GM23338 (cell line): ENCODE measurements at regions not wholly inside any gene's neighbourhood (a gene's known extent, or its start where the extent isn't known, plus 50 kb on each side); places are given as distances from the start of the nearest gene placed in this dataset.

Experiments used
- ATAC-seq: fragments of 200-7000 bp; cut with Tn5 transposase; 3 replicates; pipeline ENCODE4 v1.9.1; 2020
- DNase-seq: peaks from one replicate; pipeline ENCODE4 v3.0.0-alpha.2; 2015; ENCODE audit warnings: low spot score
- H2AFZ ChIP-seq: fragments of 200-600 bp; sonication (generic); 2 replicates; pipeline ENCODE4 v1.8.0; 2016; ENCODE audit warnings: antibody characterized with exemption, mild to moderate bottlenecking, moderate library complexity
- H3F3A ChIP-seq: fragments of 200-600 bp; sonication (generic); replicated peaks from 2 replicates; pipeline ENCODE4 v1.8.0; 2017; ENCODE audit warnings: antibody characterized with exemption, mixed run types, low read depth
- H3K27ac ChIP-seq: fragments of 200-600 bp; sonication (generic); 2 replicates; pipeline ENCODE4 v1.6.1; 2016; ENCODE audit warnings: low read depth
- H3K27me3 ChIP-seq: fragments of 200-600 bp; sonication (generic); 2 replicates; pipeline ENCODE4 v1.8.0; 2016; ENCODE audit warnings: mild to moderate bottlenecking, mixed run types, moderate library complexity; ENCODE audit not compliant: insufficient read depth
- H3K36me3 ChIP-seq: fragments of 200-600 bp; sonication (generic); 2 replicates; pipeline ENCODE4 v1.8.0; 2016; ENCODE audit warnings: mild to moderate bottlenecking; ENCODE audit not compliant: insufficient read depth
- H3K4me1 ChIP-seq: fragments of 200-600 bp; sonication (generic); 2 replicates; pipeline ENCODE4 v1.8.0; 2016; ENCODE audit warnings: mild to moderate bottlenecking, moderate library complexity; ENCODE audit not compliant: insufficient read depth
- H3K4me2 ChIP-seq: fragments of 200-600 bp; sonication (generic); 2 replicates; pipeline ENCODE4 v1.7.1; 2017; ENCODE audit warnings: mixed run types
- H3K4me3 ChIP-seq: fragments of 200-600 bp; sonication (generic); 2 replicates; pipeline ENCODE4 v1.6.1; 2016; ENCODE audit warnings: mixed run types
- H3K79me2 ChIP-seq: fragments of 200-600 bp; sonication (generic); replicated peaks from 2 replicates; pipeline ENCODE4 v1.8.0; 2017; ENCODE audit warnings: mild to moderate bottlenecking; ENCODE audit not compliant: insufficient read depth
- H3K9me2 ChIP-seq: fragments of 200-600 bp; sonication (generic); 2 replicates; pipeline ENCODE4 v1.8.0; 2017; ENCODE audit not compliant: insufficient read depth
- H4K20me1 ChIP-seq: fragments of 200-600 bp; sonication (generic); replicated peaks from 2 replicates; pipeline ENCODE4 v1.8.0; 2017; ENCODE audit warnings: mild to moderate bottlenecking; ENCODE audit not compliant: insufficient read depth
- H3K27ac Mint-ChIP-seq: 2 replicates; pipeline ENCODE4 v1.8.0; 2020; ENCODE audit warnings: inconsistent platforms, mild to moderate bottlenecking, moderate library complexity, mixed read lengths
- H3K27me3 Mint-ChIP-seq: 3 replicates; pipeline ENCODE4 v1.8.0; 2022; ENCODE audit warnings: low read depth, mild to moderate bottlenecking, moderate library complexity, mixed read lengths, inconsistent platforms; ENCODE audit not compliant: insufficient read depth, poor library complexity
- H3K36me3 Mint-ChIP-seq: 3 replicates; pipeline ENCODE4 v1.8.0; 2021; ENCODE audit warnings: low read depth, mild to moderate bottlenecking, inconsistent platforms, moderate library complexity, mixed read lengths
- H3K4me1 Mint-ChIP-seq: 3 replicates; pipeline ENCODE4 v1.8.0; 2020; ENCODE audit warnings: mild to moderate bottlenecking, inconsistent platforms, mixed read lengths
- H3K4me3 Mint-ChIP-seq: 3 replicates; pipeline ENCODE4 v1.8.0; 2021; ENCODE audit warnings: moderate library complexity, mild to moderate bottlenecking, inconsistent platforms, mixed read lengths
- H3K9me3 Mint-ChIP-seq: 3 replicates; pipeline ENCODE4 v1.8.0; 2020; ENCODE audit warnings: moderate library complexity, mild to moderate bottlenecking, inconsistent platforms, mixed read lengths
- CREB1 ChIP-seq: fragments of 250-450 bp; sonication (Bioruptor Pico); IDR thresholded peaks from 2 replicates; pipeline ENCODE4 v1.5.0; 2020; ENCODE audit warnings: low read depth, mild to moderate bottlenecking, moderate library complexity
- EZH2 ChIP-seq: fragments of 200-600 bp; sonication (generic); IDR thresholded peaks from one replicate; pipeline ENCODE4 v1.8.0; 2017; ENCODE audit warnings: antibody characterized with exemption, mild to moderate bottlenecking, low read depth; ENCODE audit not compliant: unreplicated experiment
- NANOG ChIP-seq: IDR thresholded peaks from 2 replicates; pipeline ENCODE4 v1.6.1; 2016; ENCODE audit warnings: antibody characterized with exemption, borderline replicate concordance
- REST ChIP-seq: IDR thresholded peaks from one replicate; pipeline ENCODE4 v1.6.1; 2018; ENCODE audit warnings: antibody characterized with exemption; ENCODE audit not compliant: unreplicated experiment
- STAT1 ChIP-seq: IDR thresholded peaks from one replicate; pipeline ENCODE4 v1.6.1; 2016; ENCODE audit warnings: antibody characterized with exemption; ENCODE audit not compliant: unreplicated experiment
- ZNF331 ChIP-seq: fragments of 250-450 bp; sonication (Bioruptor Pico); IDR thresholded peaks from 2 replicates; pipeline ENCODE4 v1.5.0; 2020; ENCODE audit warnings: low read depth, mild to moderate bottlenecking, moderate library complexity

GRCh38 chr21:35196128-35196527, 147.0 kb upstream of the RUNX1 start:
- Mint-ChIP-seq H3K36me3 (no peaks in the 10 kb centered on the region), H3K27ac (no peak overlapping the region), H3K27me3 (peaks cover 1% of the 10 kb centered on the region), H3K4me1 (no peaks in the 10 kb centered on the region), H3K9me3 (no peaks in the 10 kb centered on the region), H3K4me3 (no peak overlapping the region)
- Histone ChIP-seq H3K27me3 (no peaks in the 10 kb centered on the region), H3K36me3 (no peaks in the 10 kb centered on the region), H3K9me2 (peaks cover 23% of the 10 kb centered on the region; the same call in 1 of the 2 replicates), H2AFZ (no peak overlapping the region), H3K4me3 (no peak overlapping the region), H3K27ac (no peak overlapping the region), H4K20me1 (no peaks in the 10 kb centered on the region), H3K4me1 (no peaks in the 10 kb centered on the region), H3F3A (no peaks in the 10 kb centered on the region), H3K4me2 (no peak overlapping the region), H3K79me2 (no peaks in the 10 kb centered on the region)
- no peak for DNase-seq
- no peak for ATAC-seq
- TF ChIP-seq CREB1 (no peak), EZH2 (no peak), ZNF331 (no peak)

GRCh38 chr21:35195232-35195631, 146.1 kb upstream of the RUNX1 start:
- no peaks in the 10 kb centered on the region for H3F3A ChIP-seq
- H3K36me3 ChIP-seq, result no peaks in the 10 kb centered on the region
- ATAC-seq (no peak), DNase-seq (no peak)
- no peak overlapping the region for H3K27ac Mint-ChIP-seq
- peaks cover 23% of the 10 kb centered on the region; the same call in 1 of the 2 replicates for H3K9me2 ChIP-seq
- H3K27me3 ChIP-seq, result no peaks in the 10 kb centered on the region
- H3K4me2 ChIP-seq, result no peak overlapping the region
- H3K79me2 ChIP-seq, result no peaks in the 10 kb centered on the region
- no peak overlapping the region for H3K27ac ChIP-seq
- H3K9me3 Mint-ChIP-seq, result no peaks in the 10 kb centered on the region
- peaks cover 1% of the 10 kb centered on the region for H3K27me3 Mint-ChIP-seq
- no peaks in the 10 kb centered on the region for H3K36me3 Mint-ChIP-seq
- TF ChIP-seq STAT1, result no peak
- no peak for TF ChIP-seq REST
- no peaks in the 10 kb centered on the region for H3K4me1 ChIP-seq
- no peak overlapping the region for H3K4me3 ChIP-seq
- no peaks in the 10 kb centered on the region for H4K20me1 ChIP-seq
- H3K4me1 Mint-ChIP-seq, result no peaks in the 10 kb centered on the region
- H3K4me3 Mint-ChIP-seq, result no peak overlapping the region
- H2AFZ ChIP-seq, result no peak overlapping the region

GRCh38 chr21:35191754-35192153, 142.7 kb upstream of the RUNX1 start:
- DNase-seq (no peak), ATAC-seq (no peak)
- Histone ChIP-seq H3K4me3 (no peak overlapping the region), H2AFZ (no peak overlapping the region), H3K4me2 (no peak overlapping the region), H3K27me3 (no peaks in the 10 kb centered on the region), H3K79me2 (no peaks in the 10 kb centered on the region), H3K9me2 (peaks cover 15% of the 10 kb centered on the region; the same call in 1 of the 2 replicates), H3F3A (no peaks in the 10 kb centered on the region), H3K4me1 (no peaks in the 10 kb centered on the region; the same call in 1 of the 2 replicates), H3K27ac (no peak overlapping the region), H3K36me3 (no peaks in the 10 kb centered on the region), H4K20me1 (no peaks in the 10 kb centered on the region)
- peaks cover 12% of the 10 kb centered on the region; the same call in 2 of the 3 replicates for H3K4me1 Mint-ChIP-seq
- H3K27me3 Mint-ChIP-seq, result peaks cover 1% of the 10 kb centered on the region
- no peak overlapping the region for H3K27ac Mint-ChIP-seq
- no peaks in the 10 kb centered on the region for H3K9me3 Mint-ChIP-seq
- H3K36me3 Mint-ChIP-seq, result no peaks in the 10 kb centered on the region
- TF ChIP-seq NANOG, result no peak
- no peak overlapping the region for H3K4me3 Mint-ChIP-seq
